K562 (cell line): ENCODE measurements at regions not wholly inside any gene's neighbourhood (a gene's known extent, or its start where the extent isn't known, plus 50 kb on each side); places are given as distances from the start of the nearest gene placed in this dataset.
A peak's percentile ranks its signal among the peaks of the same experiment; 100 is the strongest.

Experiments used
- ARNT ChIP-seq, 2 experiments: fragments of 450-650 bp; IDR thresholded peaks; 2 replicates each; pipeline ENCODE4 v1.6.1; 2016; ENCODE audit warnings: mild to moderate bottlenecking in 1 of 2
- CBFA2T3 ChIP-seq: fragments of 450-650 bp; IDR thresholded peaks from 2 replicates; pipeline ENCODE4 v1.6.1; 2017
- CEBPB ChIP-seq: fragments of 450-650 bp; IDR thresholded peaks from 2 replicates; pipeline ENCODE4 v1.6.1; 2016; ENCODE audit warnings: missing genetic modification characterization, missing compliant biosample characterization
- DACH1 ChIP-seq: fragments of 450-650 bp; IDR thresholded peaks from 2 replicates; pipeline ENCODE4 v1.6.1; 2018; ENCODE audit not compliant: partially characterized antibody
- DDX20 ChIP-seq: fragments of 450-650 bp; IDR thresholded peaks from 2 replicates; pipeline ENCODE4 v1.6.1; 2016; ENCODE audit warnings: missing genetic modification characterization, low read depth, mild to moderate bottlenecking, missing compliant biosample characterization, moderate library complexity
- HNRNPH1 ChIP-seq: fragments of 200-400 bp; formaldehyde crosslinking; optimal IDR thresholded peaks from 2 replicates; pipeline ENCODE3; 2017; ENCODE audit warnings: low read depth, mild to moderate bottlenecking, low read length, moderate library complexity
- KAT8 ChIP-seq: fragments of 450-650 bp; IDR thresholded peaks from 2 replicates; pipeline ENCODE4 v1.6.1; 2016; ENCODE audit warnings: low read depth, mild to moderate bottlenecking
- KHSRP ChIP-seq: fragments of 450-650 bp; IDR thresholded peaks from 2 replicates; pipeline ENCODE4 v1.6.1; 2017
- NBN ChIP-seq: fragments of 450-650 bp; IDR thresholded peaks from 2 replicates; pipeline ENCODE4 v1.6.1; 2016; ENCODE audit warnings: low read depth, mild to moderate bottlenecking
- SIN3A ChIP-seq, 2 experiments: fragments of 150-350 bp in 1 of 2; IDR thresholded peaks; 2 replicates each; pipeline ENCODE4 v1.6.1; 2011 to 2016; ENCODE audit warnings: borderline replicate concordance in 2 of 2, low read depth in 2 of 2, low read length in 2 of 2, mild to moderate bottlenecking in 2 of 2, moderate library complexity in 2 of 2; ENCODE audit not compliant: control insufficient read depth in 1 of 2
- SOX6 ChIP-seq: fragments of 450-650 bp; IDR thresholded peaks from 2 replicates; pipeline ENCODE4 v1.6.1; 2014; ENCODE audit warnings: mild to moderate bottlenecking
- TBP ChIP-seq: optimal IDR thresholded peaks from 2 replicates; pipeline ENCODE3; 2011; ENCODE audit warnings: low read depth, low read length, improper control_type of control experiment
- ZNF644 ChIP-seq: fragments of 200-800 bp; sonication (Bioruptor generic); IDR thresholded peaks from 2 replicates; pipeline ENCODE4 v1.6.1; 2016; ENCODE audit warnings: low read depth, missing genetic modification characterization, missing compliant biosample characterization
- TF ChIP-seq, protein P1 (sequence below): fragments of 250-450 bp; sonication (Bioruptor Pico); IDR thresholded peaks from 2 replicates; pipeline ENCODE4 v1.5.0; 2021
- TF ChIP-seq, protein P2 (sequence below): fragments of 450-650 bp; IDR thresholded peaks from 2 replicates; pipeline ENCODE4 v1.6.1; 2016; ENCODE audit warnings: low read depth
- TF ChIP-seq, protein P3 (sequence below): fragments of 450-650 bp; IDR thresholded peaks from 2 replicates; pipeline ENCODE4 v1.6.1; 2017; ENCODE audit warnings: antibody characterized with exemption
- TF ChIP-seq, protein P4 (sequence below): fragments of 450-650 bp; formaldehyde crosslinking; IDR thresholded peaks from 2 replicates; pipeline ENCODE4 v1.4.0; 2020; ENCODE audit warnings: mild to moderate bottlenecking

DNA sequence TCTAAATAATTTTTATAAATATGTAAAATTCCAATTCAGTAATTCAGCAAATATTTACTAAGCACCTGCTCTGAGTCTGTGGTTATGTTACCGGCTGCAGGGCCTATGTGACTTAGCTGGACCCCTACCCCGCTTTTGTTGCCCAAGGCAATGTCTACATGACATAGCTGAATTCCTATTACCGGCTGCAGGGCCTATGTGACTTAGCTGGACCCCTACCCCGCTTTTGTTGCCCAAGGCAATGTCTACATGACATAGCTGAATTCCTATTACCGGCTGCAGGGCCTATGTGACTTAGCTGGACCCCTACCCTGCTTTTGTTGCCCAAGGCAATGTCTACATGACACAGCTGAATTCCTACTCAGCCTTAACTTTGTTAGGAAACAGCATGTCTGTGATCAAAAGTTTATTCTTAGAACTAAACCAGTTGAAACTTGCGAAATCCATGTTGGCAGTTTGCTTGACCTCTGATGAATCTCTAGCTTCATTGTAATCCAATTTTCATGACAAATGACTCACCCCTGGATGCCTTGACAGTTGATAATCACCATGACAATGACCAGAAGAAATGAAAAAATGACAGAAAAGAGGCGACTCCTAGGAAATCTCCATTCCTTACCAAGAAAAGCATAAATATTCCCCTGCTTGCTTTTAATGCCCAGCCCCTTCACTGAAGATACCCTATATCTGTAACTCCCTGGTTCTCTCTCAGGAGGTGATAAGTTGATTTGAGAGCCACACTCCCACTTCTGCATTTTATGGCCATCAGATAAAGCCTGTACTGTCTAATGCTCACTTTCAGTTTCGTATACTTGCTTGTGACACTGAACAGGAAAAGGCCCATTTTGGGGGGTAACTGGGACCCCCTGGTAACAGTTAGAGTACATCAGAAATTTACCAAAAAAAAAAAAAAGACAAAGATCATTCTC, 148.4 kb upstream of the SYT10 start (continued):
- TF ChIP-seq SOX6 (peak; percentile 99), DACH1 (peak; percentile 88), ZNF644 (tag) (no peak; the same call in 1 of the 2 replicates), CEBPB (tag) (peak; percentile 98), ARNT (IDR thresholded peaks at IDR 0.05) (peak; percentile 94 to 95), DDX20 (no peak), KHSRP (peak; percentile 42; the same call in 1 of the 2 replicates), HNRNPH1 (no peak), TBP (peak; percentile 32), SIN3A (IDR thresholded peaks at IDR 0.05; ENCODE audit: borderline replicate concordance in 2 of 2, control insufficient read depth in 1 of 2, low read depth in 2 of 2, low read length in 2 of 2) (no peak), NBN (peak; percentile 92), CBFA2T3 (peak; percentile 98), KAT8 (no peak)
- TF ChIP-seq, protein P1, sequence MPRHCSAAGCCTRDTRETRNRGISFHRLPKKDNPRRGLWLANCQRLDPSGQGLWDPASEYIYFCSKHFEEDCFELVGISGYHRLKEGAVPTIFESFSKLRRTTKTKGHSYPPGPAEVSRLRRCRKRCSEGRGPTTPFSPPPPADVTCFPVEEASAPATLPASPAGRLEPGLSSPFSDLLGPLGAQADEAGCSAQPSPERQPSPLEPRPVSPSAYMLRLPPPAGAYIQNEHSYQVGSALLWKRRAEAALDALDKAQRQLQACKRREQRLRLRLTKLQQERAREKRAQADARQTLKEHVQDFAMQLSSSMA (CRISPR knock-in tag), result no peak
- TF ChIP-seq, protein P2, sequence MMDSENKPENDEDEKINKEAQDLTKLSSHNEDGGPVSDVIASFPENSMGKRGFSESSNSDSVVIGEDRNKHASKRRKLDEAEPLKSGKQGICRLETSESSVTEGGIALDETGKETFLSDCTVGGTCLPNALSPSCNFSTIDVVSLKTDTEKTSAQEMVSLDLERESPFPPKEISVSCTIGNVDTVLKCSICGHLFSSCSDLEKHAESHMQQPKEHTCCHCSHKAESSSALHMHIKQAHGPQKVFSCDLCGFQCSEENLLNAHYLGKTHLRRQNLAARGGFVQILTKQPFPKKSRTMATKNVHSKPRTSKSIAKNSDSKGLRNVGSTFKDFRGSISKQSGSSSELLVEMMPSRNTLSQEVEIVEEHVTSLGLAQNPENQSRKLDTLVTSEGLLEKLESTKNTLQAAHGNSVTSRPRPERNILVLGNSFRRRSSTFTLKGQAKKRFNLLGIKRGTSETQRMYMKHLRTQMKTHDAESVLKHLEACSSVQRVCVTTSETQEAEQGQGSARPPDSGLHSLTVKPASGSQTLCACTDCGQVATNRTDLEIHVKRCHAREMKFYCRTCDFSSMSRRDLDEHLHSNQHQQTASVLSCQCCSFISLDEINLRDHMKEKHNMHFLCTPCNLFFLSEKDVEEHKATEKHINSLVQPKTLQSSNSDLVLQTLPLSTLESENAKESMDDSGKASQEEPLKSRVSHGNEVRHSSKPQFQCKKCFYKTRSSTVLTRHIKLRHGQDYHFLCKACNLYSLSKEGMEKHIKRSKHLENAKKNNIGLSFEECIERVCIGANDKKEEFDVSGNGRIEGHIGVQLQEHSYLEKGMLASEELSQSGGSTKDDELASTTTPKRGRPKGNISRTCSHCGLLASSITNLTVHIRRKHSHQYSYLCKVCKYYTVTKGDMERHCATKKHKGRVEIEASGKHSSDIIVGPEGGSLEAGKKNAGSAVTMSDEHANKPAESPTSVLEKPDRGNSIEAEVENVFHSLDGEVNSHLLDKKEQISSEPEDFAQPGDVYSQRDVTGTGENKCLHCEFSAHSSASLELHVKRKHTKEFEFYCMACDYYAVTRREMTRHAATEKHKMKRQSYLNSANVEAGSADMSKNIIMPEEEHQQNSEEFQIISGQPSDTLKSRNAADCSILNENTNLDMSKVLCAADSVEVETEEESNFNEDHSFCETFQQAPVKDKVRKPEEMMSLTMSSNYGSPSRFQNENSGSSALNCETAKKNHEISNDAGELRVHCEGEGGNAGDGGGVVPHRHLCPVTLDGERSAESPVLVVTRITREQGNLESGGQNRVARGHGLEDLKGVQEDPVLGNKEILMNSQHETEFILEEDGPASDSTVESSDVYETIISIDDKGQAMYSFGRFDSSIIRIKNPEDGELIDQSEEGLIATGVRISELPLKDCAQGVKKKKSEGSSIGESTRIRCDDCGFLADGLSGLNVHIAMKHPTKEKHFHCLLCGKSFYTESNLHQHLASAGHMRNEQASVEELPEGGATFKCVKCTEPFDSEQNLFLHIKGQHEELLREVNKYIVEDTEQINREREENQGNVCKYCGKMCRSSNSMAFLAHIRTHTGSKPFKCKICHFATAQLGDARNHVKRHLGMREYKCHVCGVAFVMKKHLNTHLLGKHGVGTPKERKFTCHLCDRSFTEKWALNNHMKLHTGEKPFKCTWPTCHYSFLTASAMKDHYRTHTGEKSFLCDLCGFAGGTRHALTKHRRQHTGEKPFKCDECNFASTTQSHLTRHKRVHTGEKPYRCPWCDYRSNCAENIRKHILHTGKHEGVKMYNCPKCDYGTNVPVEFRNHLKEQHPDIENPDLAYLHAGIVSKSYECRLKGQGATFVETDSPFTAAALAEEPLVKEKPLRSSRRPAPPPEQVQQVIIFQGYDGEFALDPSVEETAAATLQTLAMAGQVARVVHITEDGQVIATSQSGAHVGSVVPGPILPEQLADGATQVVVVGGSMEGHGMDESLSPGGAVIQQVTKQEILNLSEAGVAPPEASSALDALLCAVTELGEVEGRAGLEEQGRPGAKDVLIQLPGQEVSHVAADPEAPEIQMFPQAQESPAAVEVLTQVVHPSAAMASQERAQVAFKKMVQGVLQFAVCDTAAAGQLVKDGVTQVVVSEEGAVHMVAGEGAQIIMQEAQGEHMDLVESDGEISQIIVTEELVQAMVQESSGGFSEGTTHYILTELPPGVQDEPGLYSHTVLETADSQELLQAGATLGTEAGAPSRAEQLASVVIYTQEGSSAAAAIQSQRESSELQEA, result no peak
- TF ChIP-seq, protein P3, sequence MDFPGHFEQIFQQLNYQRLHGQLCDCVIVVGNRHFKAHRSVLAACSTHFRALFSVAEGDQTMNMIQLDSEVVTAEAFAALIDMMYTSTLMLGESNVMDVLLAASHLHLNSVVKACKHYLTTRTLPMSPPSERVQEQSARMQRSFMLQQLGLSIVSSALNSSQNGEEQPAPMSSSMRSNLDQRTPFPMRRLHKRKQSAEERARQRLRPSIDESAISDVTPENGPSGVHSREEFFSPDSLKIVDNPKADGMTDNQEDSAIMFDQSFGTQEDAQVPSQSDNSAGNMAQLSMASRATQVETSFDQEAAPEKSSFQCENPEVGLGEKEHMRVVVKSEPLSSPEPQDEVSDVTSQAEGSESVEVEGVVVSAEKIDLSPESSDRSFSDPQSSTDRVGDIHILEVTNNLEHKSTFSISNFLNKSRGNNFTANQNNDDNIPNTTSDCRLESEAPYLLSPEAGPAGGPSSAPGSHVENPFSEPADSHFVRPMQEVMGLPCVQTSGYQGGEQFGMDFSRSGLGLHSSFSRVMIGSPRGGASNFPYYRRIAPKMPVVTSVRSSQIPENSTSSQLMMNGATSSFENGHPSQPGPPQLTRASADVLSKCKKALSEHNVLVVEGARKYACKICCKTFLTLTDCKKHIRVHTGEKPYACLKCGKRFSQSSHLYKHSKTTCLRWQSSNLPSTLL, result 0 out of 2 replicates have a peak, but pooled peaks have one; percentile 40
- TF ChIP-seq, protein P4, sequence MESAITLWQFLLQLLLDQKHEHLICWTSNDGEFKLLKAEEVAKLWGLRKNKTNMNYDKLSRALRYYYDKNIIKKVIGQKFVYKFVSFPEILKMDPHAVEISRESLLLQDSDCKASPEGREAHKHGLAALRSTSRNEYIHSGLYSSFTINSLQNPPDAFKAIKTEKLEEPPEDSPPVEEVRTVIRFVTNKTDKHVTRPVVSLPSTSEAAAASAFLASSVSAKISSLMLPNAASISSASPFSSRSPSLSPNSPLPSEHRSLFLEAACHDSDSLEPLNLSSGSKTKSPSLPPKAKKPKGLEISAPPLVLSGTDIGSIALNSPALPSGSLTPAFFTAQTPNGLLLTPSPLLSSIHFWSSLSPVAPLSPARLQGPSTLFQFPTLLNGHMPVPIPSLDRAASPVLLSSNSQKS (CRISPR knock-in tag), result no peak
